GM21786 (cell line): ENCODE measurements at regions not wholly inside any gene's neighbourhood (a gene's known extent, or its start where the extent isn't known, plus 50 kb on each side); places are given as distances from the start of the nearest gene placed in this dataset.

Source experiments
- ATAC-seq: cut with Tn5 transposase; IDR thresholded peaks from one replicate; pipeline ENCODE4 v1.9.1; 2021; ENCODE audit not compliant: unreplicated experiment

DNA sequence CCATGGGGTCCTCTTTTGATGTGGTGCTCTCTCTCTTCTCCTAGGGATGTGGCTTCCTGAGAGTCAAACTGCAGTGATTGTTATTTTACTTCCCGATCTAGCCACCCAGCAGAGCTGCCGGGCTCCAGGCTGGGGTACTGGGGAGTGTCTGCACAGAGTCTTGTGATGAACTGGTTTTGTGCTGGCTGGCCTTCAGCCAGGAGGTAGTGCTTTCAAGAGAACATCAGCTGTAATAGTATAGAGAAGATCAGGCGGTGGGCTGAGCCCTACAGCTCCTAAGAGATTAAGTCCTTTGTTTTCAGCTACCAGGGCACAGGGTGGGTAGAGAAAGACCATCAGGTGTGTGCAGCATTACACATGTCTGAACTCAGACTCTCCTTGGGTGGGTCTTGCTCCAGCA is 59.0 kb upstream of the AGTR2 start:
- peak; percentile 25 for ATAC-seq

DNA sequence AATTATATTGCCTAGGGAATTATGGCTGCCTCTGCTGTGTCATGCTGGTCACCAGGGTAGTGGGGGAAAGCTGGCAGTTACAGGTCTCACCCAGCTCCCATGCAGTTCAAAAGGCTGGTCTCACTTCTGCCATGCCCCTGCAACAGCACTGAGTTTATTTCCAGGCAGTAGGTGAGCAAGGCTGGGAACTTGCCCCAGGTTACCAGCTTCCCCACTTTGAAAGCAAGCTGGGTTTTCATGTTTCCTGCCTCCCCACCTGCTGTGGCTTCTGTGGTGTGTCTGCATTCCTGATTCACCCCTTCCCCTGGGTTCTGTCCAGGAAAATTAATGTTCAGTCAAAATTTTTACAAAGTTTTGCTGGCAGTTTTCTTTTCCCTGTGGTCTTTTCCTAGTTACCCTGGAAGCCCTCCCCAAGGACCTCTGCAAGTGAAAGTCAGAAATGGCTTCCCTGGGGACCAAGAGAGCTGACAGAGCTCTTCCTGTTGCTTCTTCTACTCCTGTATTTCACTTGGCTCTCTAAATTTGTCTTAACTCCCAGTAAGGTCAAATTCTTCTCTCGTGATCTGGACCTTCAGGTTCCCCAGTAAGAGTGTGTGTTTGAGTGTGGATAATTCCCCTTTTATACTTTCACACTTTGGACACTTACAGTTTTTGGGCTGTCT is 58.5 kb upstream of the AGTR2 start:
- ATAC-seq: peak; percentile 75

DNA sequence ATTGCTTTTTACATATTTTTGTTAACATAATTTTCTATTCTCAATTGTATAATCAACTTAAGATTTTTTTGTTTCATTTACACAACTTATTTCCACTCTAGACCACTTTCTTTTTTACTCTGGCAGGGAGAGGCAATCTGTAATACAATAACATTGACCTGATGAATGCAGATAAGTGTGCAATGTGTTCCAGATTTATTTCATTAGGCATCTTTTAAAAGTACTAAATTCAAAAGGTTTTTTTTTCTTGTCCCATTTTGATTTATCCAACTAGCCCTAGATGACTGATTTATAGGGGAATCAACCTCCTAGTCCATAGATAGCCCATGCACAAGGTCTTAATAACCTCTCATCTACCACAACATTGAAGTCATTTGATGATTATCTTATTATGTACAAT is 55.5 kb upstream of the AGTR2 start:
- ATAC-seq: no peak
